Sigmoid colon (tissue), 6 donors: ENCODE measurements at regions not wholly inside any gene's neighbourhood (a gene's known extent, or its start where the extent isn't known, plus 50 kb on each side); places are given as distances from the start of the nearest gene placed in this dataset.

Experiments
- DNase-seq: peaks from one replicate; pipeline ENCODE4 v3.0.0-alpha.2; 2019
- H3K27ac ChIP-seq, 4 donors: fragments of 200-600 bp; sonication (generic); one replicate each; pipeline ENCODE4 v1.5.1; 2016 to 2019; ENCODE audit warnings: mild to moderate bottlenecking in 1 of 4
- H3K27me3 ChIP-seq, 3 donors: fragments of 200-600 bp; sonication (generic); one replicate each; pipeline ENCODE4 v1.5.1; 2019; ENCODE audit warnings: mild to moderate bottlenecking in 1 of 3
- H3K36me3 ChIP-seq, 4 donors: fragments of 200-600 bp; sonication (generic); one replicate each; pipeline ENCODE4 v1.5.1; 2016 to 2019
- H3K4me1 ChIP-seq, 4 donors: fragments of 200-600 bp; sonication (generic); one replicate each; pipeline ENCODE4 v1.5.1; 2017 to 2019
- H3K4me3 ChIP-seq, 4 donors: fragments of 200-600 bp; sonication (generic); one replicate each; pipeline ENCODE4 v1.5.1; 2017 to 2019; ENCODE audit warnings: mild to moderate bottlenecking in 2 of 4, moderate library complexity in 1 of 4
- H3K9me3 ChIP-seq, 4 donors: fragments of 200-600 bp in 3 of 4; sonication (generic) in 3 of 4; one replicate each; pipeline versions ENCODE4 v1.5.1 to v1.6.1; 2013 to 2019
- EP300 ChIP-seq, 4 donors: sonication (generic); formaldehyde crosslinking; IDR thresholded peaks; one replicate each; pipeline ENCODE4 v1.6.1; 2017; ENCODE audit warnings: antibody characterized with exemption in 4 of 4
- POLR2A ChIP-seq, 2 donors: fragments of 450-650 bp; IDR thresholded peaks; one replicate each; pipeline ENCODE4 v1.6.1; 2016; ENCODE audit warnings: antibody characterized with exemption in 2 of 2, mild to moderate bottlenecking in 2 of 2, moderate library complexity in 2 of 2
- POLR2AphosphoS5 ChIP-seq, 4 donors: sonication (generic); formaldehyde crosslinking; IDR thresholded peaks; one replicate each; pipeline ENCODE4 v1.6.1; 2017; ENCODE audit warnings: antibody characterized with exemption in 4 of 4
- WGBS, 2 donors: extraction: QIAGEN DNeasy Blood & Tissue Kit; methylation state at CpG; one replicate each; pipeline ENCODE4 v1.1.7; 2013; 5-methylcytosine and 5-hydroxymethylcytosine counted together
- intact Hi-C: fragments of 100-400 bp; cut with DNase I; formaldehyde crosslinking; loops from one replicate; pipeline ENCODE4 v1.15.1; 2023
- TF ChIP-seq, protein P1 (sequence below), 4 experiments: fragments of 450-650 bp in 3 of 4; fragments of 200-600 bp in 1 of 4; IDR thresholded peaks; one replicate each; pipeline ENCODE4 v1.5.1; 2016 to 2019; ENCODE audit warnings: antibody characterized with exemption in 4 of 4, mild to moderate bottlenecking in 3 of 4, moderate library complexity in 2 of 4
- donor health status: healthy with polysubstance abuse.
- donor health status: healthy.

DNA sequence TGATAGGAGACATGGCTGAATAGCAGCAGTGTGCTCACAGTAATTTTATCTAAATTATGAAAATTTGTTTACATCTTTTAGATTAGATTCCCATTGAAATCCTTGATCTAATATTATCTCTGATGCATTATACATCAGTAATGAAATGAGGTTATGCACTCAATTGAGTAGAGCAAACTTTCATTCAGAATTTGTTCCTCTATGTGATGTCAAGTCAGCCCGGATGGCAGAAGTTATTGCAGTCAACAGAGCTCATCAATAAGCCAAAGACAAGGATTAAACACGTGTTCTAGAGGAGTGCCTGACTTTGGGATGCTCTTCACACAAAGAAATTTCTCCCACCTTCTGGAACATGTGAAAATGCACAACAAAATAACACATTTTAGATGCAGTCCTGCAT lies 688.8 kb downstream of the TMEM121 start:
- Histone ChIP-seq H3K4me1 (no peaks in the 10 kb centered on the region), H3K4me3 (no peak overlapping the region), H3K36me3 (no peaks in the 10 kb centered on the region), H3K9me3 (no peaks in the 10 kb centered on the region), H3K27ac (no peak overlapping the region), H3K27me3 (peaks cover 0 to 10% (median 0%) of the 10 kb centered on the region in 3 donors)
- no peak for DNase-seq
- no peak for TF ChIP-seq EP300 (IDR thresholded peaks at IDR 0.05)
- intact Hi-C loops = no loop called here
- WGBS, 2 donors = 27 to 44% methylated on average over 2 of the region's 2 CpGs

DNA sequence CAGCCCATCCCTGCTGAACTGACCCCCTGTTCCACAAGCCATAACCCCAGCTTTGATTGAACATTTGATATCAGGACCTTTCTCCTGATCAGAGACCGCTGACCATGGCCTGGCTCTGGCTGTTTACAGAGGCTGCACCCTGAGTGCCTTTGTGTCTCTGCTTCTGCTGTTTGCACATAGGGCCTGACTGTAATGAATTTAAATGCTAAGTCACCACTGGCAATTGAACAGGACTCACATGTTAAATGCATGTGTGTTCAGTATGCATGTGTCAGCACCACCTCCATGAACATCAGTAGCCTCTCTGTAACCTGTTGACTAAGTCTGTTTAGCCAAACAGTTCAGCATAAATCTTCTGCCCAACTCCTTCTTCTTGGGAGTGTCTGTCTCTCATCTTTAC lies 690.3 kb downstream of the TMEM121 start:
- no peak overlapping the region for H3K4me3 ChIP-seq
- H3K27me3 ChIP-seq = peaks cover 0 to 19% (median 0%) of the 10 kb centered on the region in 3 donors
- no peak for DNase-seq
- H3K9me3 ChIP-seq = no peaks in the 10 kb centered on the region
- H3K36me3 ChIP-seq = no peaks in the 10 kb centered on the region
- H3K27ac ChIP-seq = no peak overlapping the region
- intact Hi-C loops = no loop called here
- TF ChIP-seq, protein P1, sequence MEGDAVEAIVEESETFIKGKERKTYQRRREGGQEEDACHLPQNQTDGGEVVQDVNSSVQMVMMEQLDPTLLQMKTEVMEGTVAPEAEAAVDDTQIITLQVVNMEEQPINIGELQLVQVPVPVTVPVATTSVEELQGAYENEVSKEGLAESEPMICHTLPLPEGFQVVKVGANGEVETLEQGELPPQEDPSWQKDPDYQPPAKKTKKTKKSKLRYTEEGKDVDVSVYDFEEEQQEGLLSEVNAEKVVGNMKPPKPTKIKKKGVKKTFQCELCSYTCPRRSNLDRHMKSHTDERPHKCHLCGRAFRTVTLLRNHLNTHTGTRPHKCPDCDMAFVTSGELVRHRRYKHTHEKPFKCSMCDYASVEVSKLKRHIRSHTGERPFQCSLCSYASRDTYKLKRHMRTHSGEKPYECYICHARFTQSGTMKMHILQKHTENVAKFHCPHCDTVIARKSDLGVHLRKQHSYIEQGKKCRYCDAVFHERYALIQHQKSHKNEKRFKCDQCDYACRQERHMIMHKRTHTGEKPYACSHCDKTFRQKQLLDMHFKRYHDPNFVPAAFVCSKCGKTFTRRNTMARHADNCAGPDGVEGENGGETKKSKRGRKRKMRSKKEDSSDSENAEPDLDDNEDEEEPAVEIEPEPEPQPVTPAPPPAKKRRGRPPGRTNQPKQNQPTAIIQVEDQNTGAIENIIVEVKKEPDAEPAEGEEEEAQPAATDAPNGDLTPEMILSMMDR (IDR thresholded peaks at IDR 0.05) = no peak
- TF ChIP-seq POLR2AphosphoS5 (IDR thresholded peaks at IDR 0.05) (no peak), EP300 (IDR thresholded peaks at IDR 0.05) (no peak), POLR2A (IDR thresholded peaks at IDR 0.05) (no peak)
- H3K4me1 ChIP-seq = no peaks in the 10 kb centered on the region
- 51 to 69% methylated on average over 1 of the region's 1 CpG for WGBS, 2 donors

DNA sequence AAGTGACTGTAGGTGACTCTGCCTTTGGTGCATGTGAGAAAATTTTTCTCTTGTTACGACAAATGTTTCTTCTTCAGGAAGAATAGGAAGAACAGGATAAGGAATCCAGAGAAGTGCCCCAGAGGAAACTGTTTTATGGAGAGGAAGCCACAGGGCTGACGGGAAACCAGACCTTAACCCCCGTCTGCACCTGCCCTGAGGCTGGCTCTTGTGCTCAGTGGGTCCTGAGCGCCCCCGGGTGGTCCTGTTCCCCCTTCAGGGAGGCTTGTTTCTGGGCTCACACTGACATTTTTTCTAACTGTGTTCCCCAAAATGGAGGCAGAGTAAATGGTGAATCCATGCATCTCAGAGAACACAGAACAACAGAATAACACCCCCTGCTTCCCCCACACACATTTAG lies 691.8 kb downstream of the TMEM121 start:
- DNase-seq = no peak
- WGBS, 2 donors = 31 to 47% methylated on average over 5 of the region's 5 CpGs
- TF ChIP-seq, protein P1 (IDR thresholded peaks at IDR 0.05) = no peak
- no peak for TF ChIP-seq EP300 (IDR thresholded peaks at IDR 0.05)
- no peak for TF ChIP-seq POLR2A (IDR thresholded peaks at IDR 0.05)
- TF ChIP-seq POLR2AphosphoS5 (IDR thresholded peaks at IDR 0.05) = no peak

DNA sequence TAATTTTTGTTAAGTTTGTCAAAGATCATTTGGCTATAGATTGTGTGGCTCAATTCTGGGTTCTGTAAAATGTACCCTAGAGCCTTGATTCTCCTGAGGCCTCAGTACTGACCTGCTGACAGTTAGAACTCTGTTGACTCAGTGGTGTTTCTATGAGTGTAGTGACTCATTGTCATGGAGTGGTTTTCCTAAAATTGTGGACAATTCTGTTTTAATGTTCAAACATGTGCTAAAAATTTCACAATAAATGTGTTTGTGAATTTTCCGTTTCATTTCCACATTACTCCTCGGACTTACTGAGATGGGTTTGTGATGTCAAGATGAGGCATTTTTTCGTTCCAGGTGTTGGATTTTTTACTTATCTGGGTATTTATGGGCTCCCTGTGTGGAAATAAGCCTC lies 695.9 kb downstream of the TMEM121 start:
- intact Hi-C loops = no loop called here
- Histone ChIP-seq H3K36me3 (no peaks in the 10 kb centered on the region), H3K27me3 (peaks cover 0 to 8% (median 0%) of the 10 kb centered on the region in 3 donors), H3K9me3 (no peaks in the 10 kb centered on the region), H3K4me1 (no peaks in the 10 kb centered on the region), H3K4me3 (no peak overlapping the region), H3K27ac (no peak overlapping the region)
- WGBS, 2 donors = 65 to 68% methylated on average over 3 of the region's 3 CpGs
- TF ChIP-seq EP300 (IDR thresholded peaks at IDR 0.05) (no peak), POLR2A (IDR thresholded peaks at IDR 0.05) (no peak), POLR2AphosphoS5 (IDR thresholded peaks at IDR 0.05) (no peak)
- TF ChIP-seq, protein P1 (IDR thresholded peaks at IDR 0.05) = no peak
- DNase-seq = no peak

More for the DNA sequence above, 691.8 kb downstream of the TMEM121 start:
- intact Hi-C loops = no loop called here
- H3K4me1 ChIP-seq = no peaks in the 10 kb centered on the region
- no peaks in the 10 kb centered on the region for H3K9me3 ChIP-seq
- no peak overlapping the region for H3K4me3 ChIP-seq
- peaks cover 0 to 11% (median 0%) of the 10 kb centered on the region in 3 donors for H3K27me3 ChIP-seq
- no peak overlapping the region for H3K27ac ChIP-seq
- H3K36me3 ChIP-seq = no peaks in the 10 kb centered on the region

DNA sequence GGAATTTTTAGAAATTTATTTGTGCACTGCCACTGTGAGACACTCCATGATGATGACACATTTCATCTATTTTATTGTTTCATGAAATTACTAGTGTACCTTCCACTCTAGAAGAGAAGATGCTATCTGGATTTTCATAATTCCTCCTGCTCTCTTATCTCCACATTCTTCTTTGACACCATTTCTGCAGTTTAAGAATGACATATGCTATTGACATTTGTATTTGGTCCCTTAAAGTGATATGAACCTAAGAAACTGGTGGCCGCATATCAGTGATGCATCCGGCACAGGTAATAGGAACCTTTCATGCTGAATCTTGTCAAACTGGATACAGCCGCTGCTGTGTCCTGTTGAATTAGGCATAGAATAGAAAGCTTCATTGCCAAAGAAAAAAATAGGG lies 696.3 kb downstream of the TMEM121 start:
- Histone ChIP-seq H3K27me3 (peaks cover 0 to 8% (median 0%) of the 10 kb centered on the region in 3 donors), H3K4me3 (no peak overlapping the region), H3K9me3 (no peaks in the 10 kb centered on the region), H3K4me1 (no peaks in the 10 kb centered on the region), H3K36me3 (no peaks in the 10 kb centered on the region), H3K27ac (no peak overlapping the region)
- DNase-seq = no peak
- 88 to 91% methylated on average over 3 of the region's 3 CpGs for WGBS, 2 donors
- TF ChIP-seq POLR2AphosphoS5 (IDR thresholded peaks at IDR 0.05) = no peak
- TF ChIP-seq, protein P1 (IDR thresholded peaks at IDR 0.05) = no peak
- no peak for TF ChIP-seq POLR2A (IDR thresholded peaks at IDR 0.05)
- TF ChIP-seq EP300 (IDR thresholded peaks at IDR 0.05) = no peak
- intact Hi-C loops = no loop called here
